ENCODE measurements at regions not wholly inside any gene's neighbourhood (a gene's known extent, or its start where the extent isn't known, plus 50 kb on each side); places are given as distances from the start of the nearest gene placed in this dataset.

- TF ChIP-seq, protein P1, sequence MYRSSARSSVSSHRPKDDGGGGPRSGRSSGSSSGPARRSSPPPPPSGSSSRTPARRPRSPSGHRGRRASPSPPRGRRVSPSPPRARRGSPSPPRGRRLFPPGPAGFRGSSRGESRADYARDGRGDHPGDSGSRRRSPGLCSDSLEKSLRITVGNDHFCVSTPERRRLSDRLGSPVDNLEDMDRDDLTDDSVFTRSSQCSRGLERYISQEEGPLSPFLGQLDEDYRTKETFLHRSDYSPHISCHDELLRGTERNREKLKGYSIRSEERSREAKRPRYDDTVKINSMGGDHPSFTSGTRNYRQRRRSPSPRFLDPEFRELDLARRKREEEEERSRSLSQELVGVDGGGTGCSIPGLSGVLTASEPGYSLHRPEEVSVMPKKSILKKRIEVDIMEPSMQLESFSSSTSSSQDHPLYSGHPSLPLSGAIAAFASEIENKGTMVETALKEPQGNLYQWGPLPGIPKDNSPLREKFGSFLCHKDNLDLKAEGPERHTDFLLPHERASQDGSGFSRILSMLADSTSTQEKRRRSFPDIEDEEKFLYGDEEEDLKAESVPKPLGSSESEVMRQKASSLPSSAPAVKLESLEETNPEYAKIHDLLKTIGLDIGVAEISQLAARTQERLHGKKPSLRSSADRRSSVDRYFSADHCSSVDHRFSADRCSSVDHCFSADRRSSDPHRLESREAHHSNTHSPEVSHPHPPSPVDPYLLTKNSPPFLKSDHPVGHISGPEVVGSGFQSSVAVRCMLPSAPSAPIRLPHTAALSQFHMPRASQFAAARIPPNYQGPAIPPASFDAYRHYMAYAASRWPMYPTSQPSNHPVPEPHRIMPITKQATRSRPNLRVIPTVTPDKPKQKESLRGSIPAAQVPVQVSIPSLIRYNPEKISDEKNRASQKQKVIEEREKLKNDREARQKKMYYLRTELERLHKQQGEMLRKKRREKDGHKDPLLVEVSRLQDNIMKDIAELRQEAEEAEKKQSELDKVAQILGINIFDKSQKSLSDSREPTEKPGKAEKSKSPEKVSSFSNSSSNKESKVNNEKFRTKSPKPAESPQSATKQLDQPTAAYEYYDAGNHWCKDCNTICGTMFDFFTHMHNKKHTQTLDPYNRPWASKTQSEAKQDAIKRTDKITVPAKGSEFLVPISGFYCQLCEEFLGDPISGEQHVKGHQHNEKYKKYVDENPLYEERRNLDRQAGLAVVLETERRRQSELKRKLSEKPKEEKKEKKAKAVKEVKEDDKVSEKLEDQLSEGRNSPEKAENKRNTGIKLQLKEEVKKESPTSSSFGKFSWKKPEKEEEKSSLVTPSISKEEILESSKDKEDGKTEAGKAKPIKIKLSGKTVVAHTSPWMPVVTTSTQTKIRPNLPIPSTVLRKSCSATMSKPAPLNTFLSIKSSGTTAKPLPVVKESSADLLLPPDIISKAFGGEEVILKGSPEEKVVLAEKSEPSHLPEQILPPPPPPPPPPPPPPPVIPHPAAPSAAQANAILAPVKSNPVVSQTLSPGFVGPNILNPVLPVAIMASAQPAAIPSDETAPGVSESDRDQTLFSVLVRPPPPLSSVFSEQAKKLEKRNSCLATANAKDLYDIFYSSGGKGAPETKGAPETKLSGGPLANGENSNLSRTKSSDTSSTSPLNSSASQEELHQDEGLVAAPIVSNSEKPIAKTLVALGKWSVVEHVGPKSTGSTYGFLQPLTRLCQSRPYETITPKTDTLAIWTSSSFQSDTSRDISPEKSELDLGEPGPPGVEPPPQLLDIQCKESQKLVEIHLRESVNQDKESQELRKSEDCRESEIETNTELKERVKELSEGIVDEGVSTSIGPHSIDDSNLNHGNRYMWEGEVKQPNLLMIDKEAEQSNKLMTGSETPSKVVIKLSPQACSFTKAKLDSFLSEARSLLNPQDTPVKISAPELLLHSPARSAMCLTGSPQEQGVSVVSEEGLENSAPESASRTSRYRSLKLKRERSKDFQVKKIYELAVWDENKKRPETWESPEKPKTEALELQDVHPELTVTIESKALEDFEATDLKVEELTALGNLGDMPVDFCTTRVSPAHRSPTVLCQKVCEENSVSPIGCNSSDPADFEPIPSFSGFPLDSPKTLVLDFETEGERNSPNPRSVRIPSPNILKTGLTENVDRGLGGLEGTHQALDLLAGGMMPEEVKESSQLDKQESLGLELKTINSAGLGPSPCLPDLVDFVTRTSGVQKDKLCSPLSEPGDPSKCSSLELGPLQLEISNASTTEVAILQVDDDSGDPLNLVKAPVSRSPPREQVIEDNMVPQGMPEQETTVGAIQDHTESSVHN (IDR thresholded peaks at IDR 0.05; ENCODE audit: borderline replicate concordance in 1 of 2, low read depth in 1 of 2) = no peak
- TF ChIP-seq SIN3A (IDR thresholded peaks at IDR 0.05; ENCODE audit: borderline replicate concordance in 2 of 2, control insufficient read depth in 1 of 2, low read depth in 2 of 2, low read length in 2 of 2) (no peak), LCOR (CRISPR knock-in tag; IDR thresholded peaks at IDR 0.05) (no peak), FOXK2 (conservative IDR thresholded peaks at IDR 0.05 in 1 of 2, IDR thresholded peaks at IDR 0.05 in 1 of 2; ENCODE audit: low read depth in 2 of 2) (no peak)
Observed at GRCh38 chr2:163373496-163373895, 362.3 kb downstream of the FIGN start (continued).
